HepG2 (cell line): ENCODE measurements at regions not wholly inside any gene's neighbourhood (a gene's known extent, or its start where the extent isn't known, plus 50 kb on each side); places are given as distances from the start of the nearest gene placed in this dataset.

Experiments
- ATAC-seq: fragments of 200-7000 bp; cut with Tn5 transposase; 3 replicates; pipeline ENCODE4 v1.9.1; 2020; ENCODE audit warnings: mild to moderate bottlenecking, moderate library complexity
- BruUV-seq: library from RNA; stranded (reverse); fragments of 400-500 nt; replicated peaks from 2 replicates; lab custom pipeline; 2021; lab: Mats Ljungman, UMichigan
- CTCF ChIA-PET: fragments of 300-600 bp; formaldehyde crosslinking; extraction: SDS; loops from one replicate; lab custom pipeline; 2021; ENCODE audit warnings: low total read pairs, inconsistent platforms, low intra/inter-chr PET ratio; lab: Yijun Ruan, JAX
- POLR2A ChIA-PET: fragments of 350-600 bp; sonication (Branson Sonifier 250); formaldehyde crosslinking; loops from one replicate; lab custom pipeline; 2020; ENCODE audit warnings: antibody characterized with exemption, inconsistent platforms; lab: Yijun Ruan, JAX
- DNase-seq: peaks from one replicate; pipeline ENCODE4 v3.0.0-alpha.2; 2015; ENCODE audit warnings: low spot score
- FAIRE-seq: peaks from 3 replicates; lab custom pipeline; 2011; peaks lifted over from hg19 to GRCh38; lab: Jason Lieb, UNC
- H2AFZ ChIP-seq: one replicate; pipeline ENCODE4 v1.6.1; 2011; ENCODE audit warnings: low read length, inconsistent platforms
- H3K27ac ChIP-seq: fragments of 300-600 bp; 3 replicates; pipeline ENCODE4 v1.8.0; 2011; ENCODE audit warnings: mixed run types, mild to moderate bottlenecking, mixed read lengths, low read length, inconsistent platforms; ENCODE audit not compliant: insufficient read depth; ENCODE audit errors: extremely low read length
- H3K27me3 ChIP-seq, 2 experiments: fragments of 200-600 bp in 1 of 2; 2 replicates in 1 of 2; 3 replicates in 1 of 2; pipeline versions ENCODE4 v1.6.0 to v1.8.0; 2011; ENCODE audit warnings: low read length in 2 of 2, mild to moderate bottlenecking in 2 of 2, moderate library complexity in 2 of 2, inconsistent platforms in 1 of 2; ENCODE audit not compliant: insufficient read depth in 2 of 2, control insufficient read depth in 1 of 2
- H3K36me3 ChIP-seq, 2 experiments: fragments of 200-600 bp in 1 of 2; replicated peaks in 1 of 2; 2 replicates in 1 of 2; 3 replicates in 1 of 2; pipeline versions ENCODE4 v1.5.1 to v1.8.0; 2011; ENCODE audit warnings: low read length in 2 of 2, inconsistent platforms in 1 of 2; ENCODE audit not compliant: insufficient read depth in 2 of 2, control insufficient read depth in 1 of 2
- H3K4me1 ChIP-seq: 2 replicates; pipeline ENCODE4 v1.5.1; 2012; ENCODE audit warnings: low read length, inconsistent platforms; ENCODE audit not compliant: insufficient read depth
- H3K4me2 ChIP-seq: 2 replicates; pipeline ENCODE4 v1.6.0; 2011; ENCODE audit warnings: low read depth, low read length, inconsistent platforms
- H3K4me3 ChIP-seq, 3 experiments: fragments of 200-600 bp in 1 of 3; sonication (generic), shearing (Covaris generic) in 1 of 3; replicated peaks in 1 of 3; 2 replicates each; pipeline ENCODE4 v1.5.1; 2011 to 2016; ENCODE audit warnings: low read length in 3 of 3, inconsistent platforms in 2 of 3, low read depth in 2 of 3, mild to moderate bottlenecking in 2 of 3, control low read depth in 1 of 3, mixed read lengths in 1 of 3; ENCODE audit not compliant: insufficient read depth in 1 of 3
- H3K79me2 ChIP-seq: one replicate; pipeline ENCODE4 v1.6.1; 2011; ENCODE audit warnings: low read length, inconsistent platforms; ENCODE audit not compliant: insufficient read depth
- H3K9ac ChIP-seq: 2 replicates; pipeline ENCODE4 v1.6.0; 2011; ENCODE audit warnings: mild to moderate bottlenecking, low read depth, low read length, inconsistent platforms; ENCODE audit not compliant: insufficient read depth
- H3K9me3 ChIP-seq: 2 replicates; pipeline ENCODE4 v1.5.1; 2012; ENCODE audit warnings: mild to moderate bottlenecking, low read length
- H4K20me1 ChIP-seq: 2 replicates; pipeline ENCODE4 v1.6.0; 2011; ENCODE audit warnings: inconsistent platforms, mild to moderate bottlenecking, low read length, moderate library complexity; ENCODE audit not compliant: insufficient read depth
- E2F1 ChIP-seq: sonication (generic); formaldehyde crosslinking; IDR thresholded peaks from 2 replicates; pipeline ENCODE4 v1.5.0; 2020; ENCODE audit warnings: missing genetic modification reagents
- IKZF5 ChIP-seq: IDR thresholded peaks from 2 replicates; pipeline ENCODE4 v1.6.1; 2018; ENCODE audit warnings: missing genetic modification reagents, mild to moderate bottlenecking, missing compliant biosample characterization
- IRF1 ChIP-seq: sonication (generic); formaldehyde crosslinking; IDR thresholded peaks from 2 replicates; pipeline ENCODE4 v1.4.0; 2020; ENCODE audit warnings: low read depth, mild to moderate bottlenecking, missing genetic modification reagents
- ZNF768 ChIP-seq: sonication (generic); formaldehyde crosslinking; IDR thresholded peaks from 2 replicates; pipeline ENCODE4 v1.4.0; 2020; ENCODE audit warnings: missing genetic modification reagents
- WGBS: methylation state at CpG from one replicate; pipeline ENCODE4 v1.1.6; 2017; ENCODE audit warnings: low lambda C conversion rate; 5-methylcytosine and 5-hydroxymethylcytosine counted together
- in situ Hi-C: cut with HindIII; loops from 2 replicates; pipeline ENCODE4 v1.10.0; 2017; ENCODE audit warnings: low pct_unique_long_range_greater_than_20kb; ENCODE audit not compliant: extremely low pct_ligation_motif_present
- intact Hi-C: fragments of 100-400 bp; cut with micrococcal nuclease; formaldehyde crosslinking; loops from one replicate; pipeline ENCODE4 v1.10.0; 2022; ENCODE audit not compliant: unreplicated experiment

GRCh38 chr3:72099326-72100079 lies 314.6 kb upstream of the PROK2 start:
- FAIRE-seq = no peak
- CTCF ChIA-PET = no interaction called here
- no peak for ATAC-seq
- Histone ChIP-seq H3K36me3 (no peaks in the 10 kb centered on the region), H3K9me3 (no peaks in the 10 kb centered on the region), H3K4me2 (no peak overlapping the region), H2AFZ (no peak overlapping the region), H3K27me3 (peaks cover 4 to 13% of the 10 kb centered on the region in 2 experiments; a peak in 3 of 5 replicates), H3K79me2 (no peaks in the 10 kb centered on the region), H3K4me1 (no peaks in the 10 kb centered on the region), H4K20me1 (no peaks in the 10 kb centered on the region), H3K9ac (no peak overlapping the region), H3K4me3 (no peak overlapping the region), H3K27ac (no peak overlapping the region)
- no peak for DNase-seq
- in situ Hi-C loops (no loop called here), intact Hi-C loops (no loop called here)
- no TSS peak for BruUV-seq
- TF ChIP-seq IRF1 (CRISPR knock-in tag) (no peak), IKZF5 (CRISPR knock-in tag) (no peak), E2F1 (no peak), ZNF768 (CRISPR knock-in tag) (peak; percentile 54; the same call in 1 of the 2 replicates)
- WGBS = 67% methylated on average over 14 of the region's 14 CpGs
- POLR2A ChIA-PET = no interaction called here
